Progenitor cell of endocrine pancreas (in vitro differentiated cells): ENCODE measurements at regions not wholly inside any gene's neighbourhood (a gene's known extent, or its start where the extent isn't known, plus 50 kb on each side); places are given as distances from the start of the nearest gene placed in this dataset.

Experiments
- DNase-seq: peaks from one replicate; pipeline ENCODE4 v3.0.0; 2021; ENCODE audit warnings: low spot score; ENCODE audit not compliant: unreplicated experiment
- H3K27ac Mint-ChIP-seq: 2 replicates; pipeline ENCODE4 v1.8.0; 2021; ENCODE audit warnings: mild to moderate bottlenecking, moderate library complexity, mixed read lengths
- H3K27me3 Mint-ChIP-seq: 2 replicates; pipeline ENCODE4 v1.8.0; 2021; ENCODE audit warnings: mixed read lengths
- H3K36me3 Mint-ChIP-seq: 2 replicates; pipeline ENCODE4 v1.8.0; 2022; ENCODE audit warnings: mixed read lengths; ENCODE audit not compliant: insufficient read depth
- H3K4me1 Mint-ChIP-seq: 2 replicates; pipeline ENCODE4 v1.8.0; 2021; ENCODE audit warnings: low read depth, mixed read lengths
- H3K4me3 Mint-ChIP-seq: 2 replicates; pipeline ENCODE4 v1.8.0; 2021; ENCODE audit warnings: low read depth, mild to moderate bottlenecking, moderate library complexity, mixed read lengths
- H3K9me3 Mint-ChIP-seq: 2 replicates; pipeline ENCODE4 v1.8.0; 2021; ENCODE audit warnings: low read depth, mixed read lengths
- TF ChIP-seq, protein P1 (sequence below): fragments of 200-600 bp; sonication (generic); IDR thresholded peaks from one replicate; pipeline ENCODE4 v1.5.0; 2021; ENCODE audit warnings: antibody characterized with exemption, mild to moderate bottlenecking; ENCODE audit not compliant: unreplicated experiment

DNA sequence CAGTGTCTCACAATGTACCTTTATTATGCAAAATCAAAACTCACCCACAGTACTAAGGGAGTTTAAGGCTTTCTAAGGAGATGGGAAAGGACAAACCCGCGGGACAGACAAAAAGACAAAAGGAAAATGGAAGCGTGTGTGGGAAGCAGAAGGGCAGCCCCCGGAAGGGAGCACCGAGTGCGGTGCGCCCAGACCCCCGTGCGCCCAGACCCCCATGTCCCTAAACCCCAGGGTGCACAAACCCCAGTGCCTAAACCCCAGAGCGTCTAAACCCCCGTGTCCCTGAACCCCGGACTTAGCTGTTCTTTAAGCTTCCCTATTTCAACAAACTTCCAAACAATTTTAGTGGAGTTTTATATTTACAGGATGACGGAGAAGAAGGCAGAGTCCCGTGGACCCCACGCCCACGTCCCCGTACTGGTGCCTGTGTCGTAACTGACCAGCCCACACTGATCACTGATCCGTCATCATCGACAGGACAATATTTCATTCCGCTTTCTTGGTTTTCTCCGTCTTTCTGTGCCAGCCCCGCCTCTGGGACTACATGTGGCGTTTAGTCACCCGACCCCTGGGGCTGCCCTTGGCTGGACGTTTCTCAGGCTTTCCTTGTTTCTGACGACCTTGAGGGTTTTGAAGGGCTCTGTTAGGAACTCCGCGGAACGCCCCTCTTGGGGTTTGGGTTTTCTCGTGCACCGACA is 76.9 kb downstream of the RTP5 start:
- Mint-ChIP-seq H3K4me1 (peaks cover 2% of the 10 kb centered on the region), H3K27me3 (peaks cover 27% of the 10 kb centered on the region), H3K4me3 (no peak overlapping the region), H3K9me3 (peaks cover 6% of the 10 kb centered on the region), H3K27ac (no peak overlapping the region), H3K36me3 (no peaks in the 10 kb centered on the region)
- TF ChIP-seq, protein P1, sequence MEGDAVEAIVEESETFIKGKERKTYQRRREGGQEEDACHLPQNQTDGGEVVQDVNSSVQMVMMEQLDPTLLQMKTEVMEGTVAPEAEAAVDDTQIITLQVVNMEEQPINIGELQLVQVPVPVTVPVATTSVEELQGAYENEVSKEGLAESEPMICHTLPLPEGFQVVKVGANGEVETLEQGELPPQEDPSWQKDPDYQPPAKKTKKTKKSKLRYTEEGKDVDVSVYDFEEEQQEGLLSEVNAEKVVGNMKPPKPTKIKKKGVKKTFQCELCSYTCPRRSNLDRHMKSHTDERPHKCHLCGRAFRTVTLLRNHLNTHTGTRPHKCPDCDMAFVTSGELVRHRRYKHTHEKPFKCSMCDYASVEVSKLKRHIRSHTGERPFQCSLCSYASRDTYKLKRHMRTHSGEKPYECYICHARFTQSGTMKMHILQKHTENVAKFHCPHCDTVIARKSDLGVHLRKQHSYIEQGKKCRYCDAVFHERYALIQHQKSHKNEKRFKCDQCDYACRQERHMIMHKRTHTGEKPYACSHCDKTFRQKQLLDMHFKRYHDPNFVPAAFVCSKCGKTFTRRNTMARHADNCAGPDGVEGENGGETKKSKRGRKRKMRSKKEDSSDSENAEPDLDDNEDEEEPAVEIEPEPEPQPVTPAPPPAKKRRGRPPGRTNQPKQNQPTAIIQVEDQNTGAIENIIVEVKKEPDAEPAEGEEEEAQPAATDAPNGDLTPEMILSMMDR, result no peak
- no peak for DNase-seq

DNA sequence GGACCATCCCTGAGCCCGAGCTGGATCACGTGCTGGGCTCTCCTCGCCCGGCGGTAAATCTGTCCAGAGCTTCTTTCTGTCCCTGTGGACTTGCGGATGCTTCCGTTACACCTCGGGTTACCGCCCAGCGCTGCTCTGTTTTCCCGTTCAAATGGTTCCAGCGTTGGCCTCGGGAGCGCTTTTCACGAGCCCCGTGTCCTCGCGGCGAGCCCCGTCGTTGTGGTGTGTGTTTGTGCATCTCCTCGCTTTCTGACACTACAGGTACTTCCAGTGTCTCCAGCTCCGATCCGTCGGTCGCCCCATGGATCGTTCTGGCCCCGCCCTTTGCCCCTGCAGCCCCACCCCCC is 77.4 kb downstream of the RTP5 start:
- Mint-ChIP-seq H3K4me1 (peaks cover 2% of the 10 kb centered on the region), H3K27ac (no peak overlapping the region), H3K4me3 (no peak overlapping the region), H3K9me3 (peaks cover 6% of the 10 kb centered on the region), H3K27me3 (peaks cover 27% of the 10 kb centered on the region), H3K36me3 (no peaks in the 10 kb centered on the region)
- TF ChIP-seq, protein P1, result no peak
- no peak for DNase-seq

DNA sequence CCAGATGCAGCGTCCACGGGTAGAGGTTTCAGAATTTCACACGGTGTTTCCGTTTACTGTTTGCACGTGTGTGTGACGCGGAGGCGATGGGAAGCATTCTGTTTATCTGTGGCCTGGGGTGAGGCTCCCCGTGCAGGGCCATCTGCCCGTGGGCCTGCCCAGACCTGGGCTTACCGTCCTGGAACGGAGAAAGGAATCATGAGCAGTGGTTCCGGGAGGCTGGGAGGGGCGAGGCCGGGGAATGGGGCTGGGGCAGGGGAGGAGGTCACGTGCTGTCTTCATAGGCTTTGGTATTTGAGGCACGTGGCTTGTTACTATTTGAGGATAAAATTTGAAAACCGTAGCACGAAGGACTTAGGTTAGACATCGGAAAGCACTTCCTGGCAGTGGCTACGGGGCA is 77.9 kb downstream of the RTP5 start:
- no peaks in the 10 kb centered on the region for H3K36me3 Mint-ChIP-seq
- TF ChIP-seq, protein P1, result no peak
- peaks cover 27% of the 10 kb centered on the region for H3K27me3 Mint-ChIP-seq
- no peak overlapping the region for H3K27ac Mint-ChIP-seq
- H3K4me3 Mint-ChIP-seq, result no peak overlapping the region
- peaks cover 6% of the 10 kb centered on the region for H3K9me3 Mint-ChIP-seq
- H3K4me1 Mint-ChIP-seq, result peaks cover 2% of the 10 kb centered on the region
- no peak for DNase-seq

DNA sequence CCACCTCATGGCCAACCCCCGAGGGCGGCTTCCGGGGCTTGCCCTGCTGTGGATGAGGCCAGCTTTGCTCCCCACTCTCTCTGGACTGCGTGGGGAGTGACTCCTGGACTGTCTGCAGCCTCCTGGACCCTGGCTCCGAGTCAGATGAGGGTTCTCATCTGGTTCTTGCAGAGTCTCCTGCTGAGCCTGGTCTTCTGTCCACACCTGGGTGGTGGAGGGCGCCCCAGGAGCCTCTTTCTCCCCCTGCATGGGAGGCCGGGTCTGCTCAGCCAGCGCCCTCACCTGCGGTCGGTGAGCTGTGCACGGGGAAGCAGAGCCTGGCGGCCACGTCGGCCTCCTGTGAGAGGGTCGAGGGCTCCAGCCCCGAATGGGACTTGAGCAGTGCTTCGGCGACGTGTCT is 78.3 kb downstream of the RTP5 start:
- Mint-ChIP-seq H3K27ac (no peak overlapping the region), H3K36me3 (no peaks in the 10 kb centered on the region), H3K4me1 (peaks cover 2% of the 10 kb centered on the region), H3K27me3 (peaks cover 27% of the 10 kb centered on the region), H3K9me3 (peaks cover 6% of the 10 kb centered on the region), H3K4me3 (no peak overlapping the region)
- DNase-seq, result no peak
- TF ChIP-seq, protein P1, result no peak

DNA sequence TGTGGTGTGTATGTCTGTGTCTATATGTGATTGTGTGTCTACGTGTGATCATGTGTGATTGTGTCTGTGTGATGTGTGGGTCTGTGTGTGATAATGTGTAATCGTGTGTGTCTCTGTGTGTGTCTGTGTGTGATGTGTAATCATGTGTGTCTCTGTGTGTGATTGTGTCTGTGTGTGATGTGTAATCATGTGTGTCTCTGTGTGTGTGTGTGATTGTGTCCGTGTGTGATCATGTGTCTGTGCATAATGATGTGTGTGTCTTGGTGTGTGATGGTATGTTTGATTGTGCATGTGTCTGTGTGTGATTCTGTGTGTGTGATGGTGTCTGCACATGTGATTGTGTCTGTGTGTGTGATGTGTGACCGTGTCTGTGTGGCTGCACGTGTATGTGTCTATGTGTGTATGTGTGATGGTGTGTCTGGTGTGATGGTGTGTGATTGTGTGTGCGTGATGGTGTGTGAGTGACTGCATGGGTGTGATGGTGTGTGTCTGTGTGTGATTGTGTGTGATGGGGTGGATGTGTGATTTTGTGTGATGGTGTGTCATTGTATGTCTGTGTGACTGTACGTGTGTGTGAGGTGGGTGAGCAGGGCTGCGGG is 78.9 kb downstream of the RTP5 start:
- no peak overlapping the region for H3K4me3 Mint-ChIP-seq
- no peak overlapping the region for H3K27ac Mint-ChIP-seq
- H3K27me3 Mint-ChIP-seq, result peaks cover 27% of the 10 kb centered on the region
- TF ChIP-seq, protein P1, result no peak
- no peaks in the 10 kb centered on the region for H3K36me3 Mint-ChIP-seq
- DNase-seq, result no peak
- H3K4me1 Mint-ChIP-seq, result peaks cover 2% of the 10 kb centered on the region
- H3K9me3 Mint-ChIP-seq, result peaks cover 6% of the 10 kb centered on the region
